Activated CD8-positive, alpha-beta memory T cell treated with anti-CD3 and anti-CD28 coated beads for 1 hour (primary cell): ENCODE measurements at regions not wholly inside any gene's neighbourhood (a gene's known extent, or its start where the extent isn't known, plus 50 kb on each side); places are given as distances from the start of the nearest gene placed in this dataset.

ENCODE experiments used
- DNase-seq, 2 donors: peaks; one replicate each; pipeline ENCODE4 v3.0.0-alpha.2; 2020; ENCODE audit warnings: low read depth in 1 of 2; ENCODE audit errors: extremely low read depth in 1 of 2

DNA sequence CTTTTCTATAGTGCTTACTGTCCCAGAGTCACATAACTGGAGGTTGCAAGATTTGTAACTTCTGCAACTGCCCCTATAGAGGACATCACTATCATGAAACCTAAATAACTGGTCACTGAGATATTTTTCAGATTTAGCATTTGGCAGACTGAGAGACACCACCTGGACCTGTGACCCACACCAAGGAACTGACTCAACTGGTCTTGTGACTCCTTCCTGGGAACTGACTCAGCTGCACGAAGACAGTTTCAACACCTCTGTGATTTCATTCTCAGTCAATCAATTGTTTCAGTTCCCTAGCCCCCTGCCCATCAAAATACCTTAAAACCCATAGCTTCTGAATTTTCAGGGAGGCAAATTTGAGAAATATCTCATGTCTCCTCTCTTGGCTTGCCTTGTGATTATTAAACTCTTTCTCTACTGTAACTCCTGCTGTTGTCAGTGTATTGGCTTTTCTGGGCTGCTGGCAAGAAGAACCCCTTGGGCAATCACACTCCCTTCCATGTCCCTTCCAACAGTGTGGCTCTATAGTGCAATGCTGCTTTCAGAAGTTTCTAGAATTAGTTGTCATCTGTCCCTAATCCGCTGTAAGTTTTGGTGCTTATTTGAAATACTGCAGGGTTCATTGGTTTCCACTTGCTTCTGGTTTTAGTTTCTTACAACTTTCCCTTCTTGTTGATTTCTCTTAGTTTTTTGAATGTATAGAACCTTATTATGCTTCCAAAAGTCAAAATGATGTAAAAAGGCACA is 127.8 kb upstream of the ADCY1 start:
- no peak for DNase-seq

GRCh38 chr7:45447296-45447695 is 126.9 kb upstream of the ADCY1 start:
- no peak for DNase-seq

DNA sequence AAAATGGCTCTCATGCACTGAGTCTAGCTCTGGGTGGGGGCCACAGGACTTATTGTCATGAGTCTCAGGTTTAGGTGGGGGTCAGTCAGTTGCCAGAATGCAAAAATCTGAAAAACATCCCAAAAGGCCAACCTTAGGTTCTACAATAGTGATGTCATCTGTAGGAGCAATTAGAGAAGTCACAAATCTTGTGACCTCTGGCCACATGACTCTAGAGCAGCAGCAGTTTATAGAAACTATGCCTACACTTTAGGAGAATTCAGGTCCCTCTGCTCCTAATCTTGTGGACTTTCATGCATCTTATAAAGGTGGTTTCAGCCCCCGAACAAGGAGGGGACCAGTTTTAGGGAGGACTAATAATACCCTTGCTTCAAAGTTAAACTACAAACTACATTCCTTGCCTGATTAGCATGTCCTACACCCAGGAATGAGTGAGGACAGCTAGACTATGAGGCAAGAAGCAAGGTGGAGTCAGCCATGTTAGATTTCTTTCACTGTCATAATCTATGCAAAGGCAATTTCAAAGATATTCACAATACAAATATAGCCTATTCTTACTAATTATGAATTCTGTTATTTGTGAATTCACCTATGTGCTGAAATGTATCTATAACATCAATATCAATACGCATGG is 123.5 kb upstream of the ADCY1 start:
- DNase-seq, result no peak

DNA sequence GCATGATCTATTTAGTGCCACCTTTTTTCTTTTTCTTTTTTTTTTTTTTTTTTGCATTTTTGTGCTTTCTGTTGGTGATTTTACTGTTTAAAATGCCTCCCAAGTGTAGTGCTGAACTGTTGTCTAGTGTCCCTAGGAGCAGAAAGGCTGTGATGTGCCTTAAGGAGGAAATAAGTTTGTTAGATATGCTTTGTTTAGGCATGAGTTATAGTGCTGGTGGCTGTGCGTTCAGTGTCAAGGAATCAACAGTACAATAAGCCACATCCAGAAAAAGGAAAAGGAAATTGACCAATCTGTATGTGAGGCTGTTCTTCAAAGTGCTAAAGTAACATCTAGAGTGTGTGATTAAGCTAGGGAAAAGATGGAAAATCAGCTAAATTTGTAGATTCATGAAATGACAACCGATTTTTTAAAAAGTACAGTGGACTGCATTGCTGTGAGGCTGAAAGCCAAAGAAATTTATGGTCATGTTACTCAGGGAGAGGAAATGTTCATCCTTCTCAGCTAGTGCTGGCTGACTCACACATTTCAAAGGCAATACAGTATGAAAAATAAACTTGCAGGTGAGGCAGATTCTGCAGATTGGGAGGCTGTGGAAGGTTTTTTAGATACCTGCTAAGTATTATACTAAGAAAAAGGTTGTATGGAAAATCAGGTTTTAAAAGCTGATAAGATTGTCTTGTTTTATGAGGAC is 122.7 kb upstream of the ADCY1 start:
- no peak for DNase-seq

DNA sequence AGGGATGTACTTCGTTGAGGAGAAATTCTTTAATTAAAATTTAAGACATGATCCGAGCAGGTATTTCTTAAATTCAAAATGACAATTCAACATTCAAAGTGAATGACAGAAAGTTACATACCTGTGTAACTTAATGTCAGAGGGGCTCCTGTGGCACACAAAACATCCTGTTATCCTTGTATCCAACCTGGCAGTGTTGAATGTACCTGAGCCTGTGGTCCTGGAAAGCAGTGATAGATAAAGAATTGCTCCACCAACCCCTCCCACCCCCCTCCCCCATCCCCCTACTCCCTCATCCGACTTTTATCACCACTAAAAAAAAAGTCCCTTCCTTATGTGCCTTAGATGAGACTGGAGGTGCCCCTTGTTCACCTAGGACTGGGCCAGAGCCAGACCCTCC is 119.4 kb upstream of the ADCY1 start:
- no peak for DNase-seq

DNA sequence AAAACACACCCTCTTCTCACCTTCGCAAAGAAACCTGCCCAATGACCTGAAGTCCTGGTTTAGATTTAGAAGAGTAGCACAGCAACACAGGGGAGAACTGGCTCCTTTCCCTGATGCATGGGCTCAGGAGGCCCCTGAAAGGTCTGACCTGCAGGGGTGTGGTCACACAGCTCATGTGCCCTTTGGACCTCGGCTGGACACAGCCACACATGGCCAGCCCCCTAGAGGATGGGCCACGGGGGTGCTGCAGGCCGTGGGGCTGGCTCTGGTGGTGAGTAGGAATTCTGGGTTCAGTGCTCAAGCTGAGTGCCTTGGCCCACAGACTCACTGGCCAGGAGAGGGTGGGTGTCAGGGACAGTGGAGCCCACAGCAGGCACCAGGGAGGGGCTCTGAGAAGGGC is 118.5 kb upstream of the ADCY1 start:
- no peak for DNase-seq

GRCh38 chr7:45456105-45456504 is 118.1 kb upstream of the ADCY1 start:
- no peak for DNase-seq

DNA sequence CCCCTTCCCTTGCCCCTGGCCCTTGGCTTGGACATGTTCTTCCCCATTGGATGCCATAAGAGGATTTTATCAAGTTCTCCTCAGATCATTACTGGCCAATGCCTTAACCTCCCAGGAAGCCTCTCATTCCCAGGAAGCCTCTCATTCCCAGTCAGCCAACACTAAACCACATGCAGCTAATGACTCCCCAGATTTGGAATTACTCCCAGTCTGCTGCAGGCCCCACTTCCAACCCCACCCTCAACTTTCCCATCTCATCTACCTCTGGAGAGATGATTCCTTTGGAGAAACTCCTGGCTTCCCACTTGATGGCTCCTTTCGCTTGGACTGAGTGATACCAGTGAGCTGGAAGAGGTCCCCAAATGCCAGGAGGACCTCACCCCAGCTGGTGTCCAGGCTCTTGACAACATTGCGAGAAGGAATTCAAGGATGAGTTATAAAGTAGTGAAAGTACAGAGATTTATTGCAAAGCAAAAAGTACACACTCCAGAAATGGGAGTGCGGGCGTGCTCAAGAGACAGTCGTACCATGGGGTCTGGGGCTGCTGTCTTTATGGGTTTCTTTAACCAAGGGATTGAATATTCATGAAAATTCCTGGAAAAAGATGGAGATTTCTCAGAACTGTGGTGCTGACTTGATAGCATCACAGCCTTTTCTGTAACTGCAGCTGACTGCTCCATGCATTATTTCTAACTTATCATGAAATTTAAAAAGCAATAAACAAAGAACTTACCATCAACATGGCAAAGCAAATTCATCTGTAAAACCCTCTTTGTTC is 117.2 kb upstream of the ADCY1 start:
- DNase-seq, result no peak

- no peak for DNase-seq
Observed at GRCh38 chr7:45457591-45457990, 116.6 kb upstream of the ADCY1 start.

GRCh38 chr7:45459476-45459875 is 114.7 kb upstream of the ADCY1 start:
- DNase-seq, result no peak

GRCh38 chr7:45460379-45460778 is 113.8 kb upstream of the ADCY1 start:
- DNase-seq, result no peak

GRCh38 chr7:45461026-45461425 is 113.1 kb upstream of the ADCY1 start:
- no peak for DNase-seq

DNA sequence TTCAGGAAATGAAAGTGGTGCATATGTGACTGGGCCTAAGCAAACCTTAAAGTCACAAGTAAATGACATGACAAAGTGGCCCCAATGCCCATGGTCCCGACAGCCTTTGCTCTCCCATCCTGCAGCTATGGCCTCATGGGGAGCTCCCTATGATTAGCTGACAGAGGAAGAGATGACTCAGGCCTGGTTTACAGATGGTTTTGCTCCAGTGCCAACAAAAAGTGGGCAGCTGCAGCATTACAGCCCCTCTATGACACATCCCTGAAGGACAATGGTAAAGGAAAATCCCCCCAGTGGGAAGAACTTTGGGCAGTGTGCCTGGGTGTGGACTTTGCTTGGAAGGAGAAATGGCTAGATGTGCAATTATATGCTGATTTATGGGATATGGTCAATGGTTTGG is 105.1 kb upstream of the ADCY1 start:
- no peak for DNase-seq

- DNase-seq, result no peak
Observed at GRCh38 chr7:45470031-45470430, 104.1 kb upstream of the ADCY1 start.

DNA sequence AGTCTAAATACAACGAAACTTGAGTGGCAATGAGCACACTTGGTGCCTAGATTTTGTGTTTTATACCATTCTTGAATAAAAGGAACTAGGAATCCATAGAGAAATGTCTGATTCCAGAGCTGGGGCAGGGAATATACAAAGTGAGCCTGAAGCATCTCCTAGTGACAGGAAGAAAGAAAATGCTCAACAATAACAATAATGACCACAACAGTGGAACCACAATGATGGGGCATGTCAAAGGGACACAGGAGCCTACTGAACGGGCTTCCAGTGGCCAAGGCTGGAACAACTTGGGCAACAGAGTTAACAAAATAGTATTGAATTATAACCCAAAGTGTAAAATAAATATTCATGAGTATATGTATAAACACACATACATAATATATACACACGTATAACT is 94.4 kb upstream of the ADCY1 start:
- no peak for DNase-seq

DNA sequence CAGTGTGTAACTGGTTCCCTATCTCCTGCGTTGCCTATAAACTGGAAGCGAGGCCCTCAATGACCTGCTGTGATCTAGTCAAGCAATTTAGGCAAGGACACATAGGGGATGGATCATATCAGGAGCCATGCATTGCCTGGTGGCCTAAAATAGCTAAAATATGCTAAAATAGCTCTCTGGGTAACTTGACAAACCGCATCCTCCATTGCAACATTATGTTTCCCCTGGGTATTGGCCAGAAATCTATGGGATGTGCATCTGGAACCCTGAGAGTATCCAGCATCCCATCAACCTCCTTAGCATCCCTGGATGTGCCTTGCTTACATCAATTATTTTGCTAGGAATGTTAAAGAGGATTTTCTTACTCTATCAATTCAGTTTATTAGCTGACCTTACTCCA is 91.7 kb upstream of the ADCY1 start:
- DNase-seq, result no peak

DNA sequence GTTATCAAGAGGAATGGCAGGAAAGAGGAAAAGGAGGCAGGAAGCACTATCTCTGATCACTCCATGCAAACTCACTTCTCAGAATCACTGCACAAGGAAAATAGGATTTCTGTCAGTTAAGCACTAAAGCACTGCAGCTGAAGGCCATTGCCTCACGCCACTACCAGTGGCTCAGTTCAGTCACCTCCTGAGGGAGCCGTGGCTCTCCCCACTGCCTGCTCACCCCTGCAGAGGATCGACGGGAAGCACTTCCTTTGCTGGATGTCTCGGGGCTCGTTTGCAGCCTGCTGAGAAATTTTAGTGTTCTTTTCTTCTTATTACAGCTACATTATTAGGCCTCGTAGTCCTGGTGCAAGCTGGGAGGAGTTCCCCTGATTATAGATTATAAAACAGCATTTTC is 90.1 kb upstream of the ADCY1 start:
- no peak for DNase-seq

- DNase-seq, result no peak
Observed at GRCh38 chr7:45486575-45486974, 87.6 kb upstream of the ADCY1 start.

- no peak for DNase-seq
Observed at GRCh38 chr7:45494885-45495284, 79.3 kb upstream of the ADCY1 start.

GRCh38 chr7:45495618-45496017 is 78.5 kb upstream of the ADCY1 start:
- DNase-seq, result no peak

DNA sequence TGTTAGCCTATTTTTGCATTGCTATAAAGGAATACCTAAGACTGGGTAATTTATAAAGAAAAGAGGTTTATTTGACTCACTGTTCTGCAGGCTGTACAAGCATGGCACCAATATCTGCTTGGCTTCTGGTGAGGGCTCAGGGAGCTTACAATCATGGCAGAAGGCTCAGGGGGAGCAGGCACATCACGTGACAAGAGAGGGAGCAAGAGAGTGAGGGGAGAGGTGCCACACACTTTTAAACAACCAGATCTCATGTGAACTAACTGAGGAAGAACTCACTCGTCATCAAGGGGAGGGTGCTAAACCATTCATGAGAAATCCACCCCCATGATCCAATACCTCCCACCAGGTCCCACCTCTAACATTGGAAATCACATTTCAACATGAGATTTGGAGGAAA is 73.9 kb upstream of the ADCY1 start:
- DNase-seq, result no peak
